Bronchial epithelial cell (primary cell): ENCODE measurements at regions not wholly inside any gene's neighbourhood (a gene's known extent, or its start where the extent isn't known, plus 50 kb on each side); places are given as distances from the start of the nearest gene placed in this dataset.
"Not testable (repeated sequence)": the region's sequence is repeated elsewhere in the genome, so short reads cannot be mapped to it uniquely, and the experiment has no call there.

Experiments used
- DNase-seq: peaks from one replicate; pipeline ENCODE4 v3.0.0-alpha.2; 2010; ENCODE audit warnings: low read depth
- FAIRE-seq: peaks from 2 replicates; lab custom pipeline; 2011; peaks lifted over from hg19 to GRCh38; lab: Jason Lieb, UNC
- H3K27me3 ChIP-seq: 2 replicates; pipeline ENCODE4 v1.5.1; 2011; ENCODE audit warnings: low read length; ENCODE audit not compliant: control insufficient read depth, insufficient read depth
- H3K36me3 ChIP-seq: 2 replicates; pipeline ENCODE4 v1.5.1; 2011; ENCODE audit warnings: low read length; ENCODE audit not compliant: control insufficient read depth, insufficient read depth
- H3K4me3 ChIP-seq: 2 replicates; pipeline ENCODE4 v1.5.1; 2011; ENCODE audit warnings: mild to moderate bottlenecking, low read depth, low read length, control low read depth
- TF ChIP-seq, protein P1 (sequence below): IDR thresholded peaks from 2 replicates; pipeline ENCODE4 v1.5.1; 2011; ENCODE audit warnings: mild to moderate bottlenecking, moderate library complexity, low read length, control low read depth, inconsistent platforms; ENCODE audit not compliant: insufficient read depth, severe bottlenecking

- not testable (repeated sequence) for H3K27me3 ChIP-seq, DNase-seq, H3K36me3 ChIP-seq, FAIRE-seq, H3K4me3 ChIP-seq
Observed at GRCh38 chrX:3824008-3824407, 110.6 kb upstream of the PRKX start.

DNA sequence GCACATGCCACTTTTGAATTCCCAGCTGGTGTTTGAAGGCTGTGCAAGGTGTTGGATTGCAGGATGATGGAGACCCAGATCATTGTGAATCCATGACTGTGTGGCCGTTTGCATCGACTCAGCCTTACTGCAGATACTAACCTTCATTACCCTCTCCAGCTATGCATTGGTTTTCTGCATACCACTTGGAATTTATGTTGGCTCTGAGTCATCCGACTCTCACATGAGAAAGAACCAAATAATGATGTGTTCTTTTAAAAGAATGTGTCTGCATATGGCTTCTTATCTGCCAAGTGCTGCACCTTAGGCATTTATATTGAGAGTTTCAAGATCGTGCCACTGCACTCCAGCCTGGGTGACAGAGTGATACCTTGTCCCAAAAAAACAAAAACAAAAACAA is 106.7 kb upstream of the PRKX start:
- Histone ChIP-seq H3K36me3 (no peaks in the 10 kb centered on the region), H3K27me3 (no peaks in the 10 kb centered on the region), H3K4me3 (no peak overlapping the region)
- TF ChIP-seq, protein P1, sequence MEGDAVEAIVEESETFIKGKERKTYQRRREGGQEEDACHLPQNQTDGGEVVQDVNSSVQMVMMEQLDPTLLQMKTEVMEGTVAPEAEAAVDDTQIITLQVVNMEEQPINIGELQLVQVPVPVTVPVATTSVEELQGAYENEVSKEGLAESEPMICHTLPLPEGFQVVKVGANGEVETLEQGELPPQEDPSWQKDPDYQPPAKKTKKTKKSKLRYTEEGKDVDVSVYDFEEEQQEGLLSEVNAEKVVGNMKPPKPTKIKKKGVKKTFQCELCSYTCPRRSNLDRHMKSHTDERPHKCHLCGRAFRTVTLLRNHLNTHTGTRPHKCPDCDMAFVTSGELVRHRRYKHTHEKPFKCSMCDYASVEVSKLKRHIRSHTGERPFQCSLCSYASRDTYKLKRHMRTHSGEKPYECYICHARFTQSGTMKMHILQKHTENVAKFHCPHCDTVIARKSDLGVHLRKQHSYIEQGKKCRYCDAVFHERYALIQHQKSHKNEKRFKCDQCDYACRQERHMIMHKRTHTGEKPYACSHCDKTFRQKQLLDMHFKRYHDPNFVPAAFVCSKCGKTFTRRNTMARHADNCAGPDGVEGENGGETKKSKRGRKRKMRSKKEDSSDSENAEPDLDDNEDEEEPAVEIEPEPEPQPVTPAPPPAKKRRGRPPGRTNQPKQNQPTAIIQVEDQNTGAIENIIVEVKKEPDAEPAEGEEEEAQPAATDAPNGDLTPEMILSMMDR, result no peak
- DNase-seq, result peak; percentile 42
- FAIRE-seq, result no peak

DNA sequence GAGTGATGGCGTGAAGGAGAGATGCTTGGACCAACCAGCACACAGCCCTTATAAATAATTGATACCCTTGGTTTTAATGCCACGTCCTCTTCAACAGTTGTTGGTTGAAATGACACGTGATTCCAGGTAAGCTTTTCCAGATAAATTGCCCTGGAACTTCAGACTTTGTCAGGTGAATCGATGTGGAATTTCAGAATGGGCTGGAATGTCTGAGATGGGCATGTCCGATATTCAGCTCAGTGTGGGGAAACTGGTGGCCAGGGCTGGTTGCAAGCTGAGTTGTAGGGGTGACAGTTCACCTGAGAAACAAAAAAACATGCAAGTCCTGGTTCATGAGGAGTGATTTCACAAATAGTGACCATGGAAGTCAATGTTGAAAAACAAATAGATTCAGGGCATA is 104.0 kb upstream of the PRKX start:
- not testable (repeated sequence) for FAIRE-seq, H3K36me3 ChIP-seq, H3K4me3 ChIP-seq, H3K27me3 ChIP-seq, DNase-seq

DNA sequence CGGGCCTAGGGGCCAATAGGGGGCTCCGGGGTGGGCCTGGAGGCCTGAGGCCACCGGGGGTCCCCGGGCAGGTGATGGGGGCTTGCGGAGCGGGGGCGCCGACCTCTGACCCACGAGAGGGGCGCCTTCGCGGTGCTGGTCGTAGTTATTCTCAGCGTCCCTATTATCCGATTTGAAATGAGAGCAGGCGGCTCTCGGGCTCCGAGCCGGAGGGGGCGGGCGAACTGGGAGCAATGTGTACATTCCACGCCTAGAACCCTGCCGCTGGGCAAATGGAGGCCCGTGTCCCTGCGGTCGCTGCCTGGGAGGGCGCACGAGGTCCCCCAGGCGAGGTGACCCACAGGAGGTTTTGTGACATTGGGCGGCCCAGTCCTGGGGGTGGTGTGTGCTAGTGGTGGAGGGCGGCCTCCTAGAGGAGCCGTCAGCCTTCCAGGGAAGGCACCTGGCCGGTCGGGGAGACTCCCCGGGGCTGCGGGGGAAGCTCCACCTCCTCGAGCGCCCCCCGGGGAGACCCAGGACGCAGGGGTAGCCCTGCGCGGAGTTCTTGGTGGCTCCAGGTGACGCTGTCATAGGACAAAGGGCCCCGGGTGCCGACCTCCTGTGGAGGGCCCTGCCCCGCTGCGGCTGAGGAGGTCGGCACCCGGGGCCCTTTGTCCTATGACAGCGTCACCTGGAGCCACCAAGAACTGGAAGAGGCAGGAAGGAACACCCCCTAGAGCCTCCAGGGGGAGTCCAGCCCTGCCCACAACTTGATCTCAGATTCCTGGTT is 102.6 kb upstream of the PRKX start:
- H3K27me3 ChIP-seq, result no peaks in the 10 kb centered on the region
- no peak for FAIRE-seq
- H3K36me3 ChIP-seq, result no peaks in the 10 kb centered on the region
- DNase-seq, result no peak
- H3K4me3 ChIP-seq, result peak overlapping the region; percentile 59
- TF ChIP-seq, protein P1, result no peak

GRCh38 chrX:3811331-3812311 is 98.2 kb upstream of the PRKX start:
- H3K27me3 ChIP-seq, result no peaks in the 10 kb centered on the region
- DNase-seq, result peak; percentile 21
- H3K36me3 ChIP-seq, result no peaks in the 10 kb centered on the region
- TF ChIP-seq, protein P1, result peak; percentile 42
- no peak for FAIRE-seq
- no peak overlapping the region for H3K4me3 ChIP-seq

GRCh38 chrX:3807906-3808305 is 94.5 kb upstream of the PRKX start:
- no peaks in the 10 kb centered on the region for H3K36me3 ChIP-seq
- H3K4me3 ChIP-seq, result no peak overlapping the region
- DNase-seq (no peak), FAIRE-seq (no peak)
- no peaks in the 10 kb centered on the region for H3K27me3 ChIP-seq
- TF ChIP-seq, protein P1, result no peak
